HG03520 (cell line): ENCODE measurements at regions not wholly inside any gene's neighbourhood (a gene's known extent, or its start where the extent isn't known, plus 50 kb on each side); places are given as distances from the start of the nearest gene placed in this dataset.

ENCODE experiments used
- ATAC-seq: cut with Tn5 transposase; IDR thresholded peaks from one replicate; pipeline ENCODE4 v1.9.1; 2021; ENCODE audit warnings: mild to moderate bottlenecking, moderate library complexity; ENCODE audit not compliant: unreplicated experiment

GRCh38 chr16:13545271-13545670 is 374.7 kb upstream of the ERCC4 start:
- ATAC-seq = no peak

GRCh38 chr16:13550254-13550653 is 369.7 kb upstream of the ERCC4 start:
- no peak for ATAC-seq

GRCh38 chr16:13552062-13552959 is 367.6 kb upstream of the ERCC4 start:
- ATAC-seq = no peak

- ATAC-seq = no peak
Observed at GRCh38 chr16:13552960-13553257, 367.0 kb upstream of the ERCC4 start.

- ATAC-seq = no peak
Observed at GRCh38 chr16:13553453-13553985, 366.4 kb upstream of the ERCC4 start.

- no peak for ATAC-seq
Observed at GRCh38 chr16:13554005-13554404, 365.9 kb upstream of the ERCC4 start.

- ATAC-seq = no peak
Observed at GRCh38 chr16:13554643-13555042, 365.3 kb upstream of the ERCC4 start.

- no peak for ATAC-seq
Observed at GRCh38 chr16:13557418-13557817, 362.5 kb upstream of the ERCC4 start.

GRCh38 chr16:13558752-13559151 is 361.2 kb upstream of the ERCC4 start:
- ATAC-seq = no peak

- ATAC-seq = no peak
Observed at GRCh38 chr16:13559624-13560023, 360.3 kb upstream of the ERCC4 start.

GRCh38 chr16:13560151-13560550 is 359.8 kb upstream of the ERCC4 start:
- ATAC-seq = no peak

- ATAC-seq = no peak
Observed at GRCh38 chr16:13561291-13562070, 358.5 kb upstream of the ERCC4 start.

GRCh38 chr16:13568803-13569202 is 351.2 kb upstream of the ERCC4 start:
- ATAC-seq = no peak

- no peak for ATAC-seq
Observed at GRCh38 chr16:13569986-13570385, 350.0 kb upstream of the ERCC4 start.

- no peak for ATAC-seq
Observed at GRCh38 chr16:13571036-13571435, 348.9 kb upstream of the ERCC4 start.

- no peak for ATAC-seq
Observed at GRCh38 chr16:13573903-13574302, 346.1 kb upstream of the ERCC4 start.

- ATAC-seq = no peak
Observed at GRCh38 chr16:13586051-13586450, 333.9 kb upstream of the ERCC4 start.

- ATAC-seq = no peak
Observed at GRCh38 chr16:13587181-13587580, 332.8 kb upstream of the ERCC4 start.

GRCh38 chr16:13594823-13595222 is 325.1 kb upstream of the ERCC4 start:
- no peak for ATAC-seq

- no peak for ATAC-seq
Observed at GRCh38 chr16:13606804-13607203, 313.1 kb upstream of the ERCC4 start.

GRCh38 chr16:13607289-13607688 is 312.7 kb upstream of the ERCC4 start:
- ATAC-seq = no peak

- ATAC-seq = no peak
Observed at GRCh38 chr16:13611596-13611995, 308.4 kb upstream of the ERCC4 start.
